SW480 (cell line): ENCODE measurements at regions not wholly inside any gene's neighbourhood (a gene's known extent, or its start where the extent isn't known, plus 50 kb on each side); places are given as distances from the start of the nearest gene placed in this dataset.
"Not testable (repeated sequence)": the region's sequence is repeated elsewhere in the genome, so short reads cannot be mapped to it uniquely, and the experiment has no call there.

Source experiments
- DNase-seq: peaks from one replicate; pipeline ENCODE4 v3.0.0-alpha.2; 2016; ENCODE audit warnings: low spot score

DNA sequence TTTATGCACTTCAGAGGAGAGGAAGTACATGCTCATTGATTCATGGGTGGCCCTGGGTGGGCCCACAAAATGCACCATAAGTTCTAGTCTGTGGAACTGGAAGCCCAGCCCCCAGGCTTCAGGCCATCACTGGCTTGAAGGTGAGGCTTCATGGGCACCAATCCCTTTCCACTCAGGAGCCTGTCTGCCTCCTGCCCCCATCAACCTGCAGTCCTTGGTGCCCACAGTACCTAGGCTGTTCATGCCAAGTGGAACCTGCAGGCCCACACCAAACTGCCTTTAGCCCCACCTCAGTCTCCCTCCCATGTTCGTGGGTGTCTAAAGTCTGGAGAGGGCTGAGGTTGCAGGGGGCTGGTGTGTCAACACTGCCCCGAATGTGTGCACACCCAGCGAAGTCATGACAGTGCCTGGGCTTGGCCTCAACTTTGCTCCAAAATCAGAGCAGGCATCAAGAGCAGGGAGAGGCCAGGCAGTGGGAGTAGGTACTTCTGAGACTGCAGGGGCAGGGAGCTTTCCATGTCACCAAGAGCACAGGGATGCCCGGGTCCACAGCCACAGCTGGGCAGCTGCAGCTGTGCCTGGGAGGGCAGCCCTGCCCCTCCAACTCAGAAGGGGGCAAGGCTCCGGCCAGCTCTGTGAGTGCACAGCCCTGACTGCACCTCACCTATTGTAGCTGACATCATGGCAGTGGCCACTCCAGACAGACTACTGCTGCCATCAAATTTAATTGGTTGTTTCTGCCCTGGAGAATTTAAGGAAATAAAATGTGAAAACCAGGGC, 1250.4 kb upstream of the IGFBP7 start:
- DNase-seq, result no peak

DNA sequence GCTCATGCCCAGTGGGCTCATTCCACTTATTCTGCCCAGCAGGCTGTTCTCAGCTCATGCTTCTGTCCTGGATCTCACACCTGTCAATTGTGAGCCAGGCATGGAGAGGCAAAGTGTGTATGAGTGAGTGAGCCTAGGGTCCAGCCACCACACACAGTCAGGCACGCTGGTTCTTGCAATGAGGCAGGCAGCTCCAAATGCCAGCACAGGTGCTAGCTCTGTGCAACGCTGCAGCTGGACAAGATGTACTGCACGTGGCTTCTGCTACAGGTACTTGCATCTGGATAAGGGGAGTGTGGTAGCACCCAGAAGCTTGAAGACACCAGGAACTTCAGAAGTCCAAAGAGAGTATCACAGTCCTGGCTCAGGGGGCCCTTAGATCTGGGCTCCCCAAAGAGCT, 1249.4 kb upstream of the IGFBP7 start:
- no peak for DNase-seq

DNA sequence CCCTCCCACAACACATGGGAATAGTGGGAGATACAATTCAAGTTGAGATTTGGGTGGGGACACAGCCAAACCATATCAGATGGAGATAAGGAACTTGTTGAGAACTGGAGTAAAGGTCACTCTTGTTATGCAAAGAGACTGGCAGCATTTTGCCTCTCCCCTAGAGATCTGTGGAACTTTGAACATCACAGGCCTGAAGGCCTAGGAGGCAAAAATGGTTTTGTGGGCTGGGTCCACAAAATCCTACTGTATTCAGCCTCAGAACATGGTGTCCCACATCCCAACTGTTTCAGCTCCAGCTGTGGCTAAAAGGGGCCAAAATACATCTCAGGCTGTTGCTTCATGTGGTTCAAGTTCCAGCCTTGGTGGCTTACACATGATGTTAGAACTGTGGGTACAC, 1247.8 kb upstream of the IGFBP7 start:
- DNase-seq, result no peak

DNA sequence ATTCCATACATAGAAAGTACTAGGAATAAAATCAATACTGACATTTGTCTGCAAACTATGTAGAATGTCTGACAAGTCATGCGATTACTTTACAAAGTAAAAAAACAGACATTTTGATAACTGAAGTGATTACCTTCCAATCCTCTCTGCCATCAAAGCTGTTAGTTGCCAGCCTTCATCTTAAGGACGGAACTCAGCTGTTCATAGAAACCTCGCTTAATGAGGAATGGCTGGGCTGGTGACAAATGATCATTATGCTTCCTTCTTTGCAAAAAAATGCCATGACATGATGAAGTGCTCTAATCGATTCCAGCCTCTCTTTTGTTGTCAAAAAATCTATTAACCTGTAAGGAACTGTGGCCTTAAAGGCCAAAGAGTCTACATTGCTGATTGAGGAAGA, 1214.9 kb upstream of the IGFBP7 start:
- DNase-seq, result no peak

DNA sequence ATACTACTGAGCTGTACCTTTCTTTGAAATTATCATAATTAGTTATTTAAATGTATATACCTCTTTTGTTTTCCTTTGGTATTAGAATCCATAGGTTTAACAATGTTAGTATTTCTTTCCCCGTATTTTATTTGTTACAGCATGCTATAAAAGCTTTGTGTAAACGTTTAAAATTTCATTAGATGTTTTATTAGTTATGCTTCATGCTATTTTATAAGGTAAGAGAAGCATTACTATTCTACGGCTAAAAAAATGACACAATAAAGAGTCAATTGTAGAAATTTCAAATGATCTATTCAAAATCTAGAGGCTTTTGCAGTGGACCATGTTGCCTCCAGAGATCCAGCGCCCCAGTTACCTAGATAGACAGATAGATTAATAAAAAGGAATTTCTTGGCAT, 1203.3 kb upstream of the IGFBP7 start:
- DNase-seq, result no peak

DNA sequence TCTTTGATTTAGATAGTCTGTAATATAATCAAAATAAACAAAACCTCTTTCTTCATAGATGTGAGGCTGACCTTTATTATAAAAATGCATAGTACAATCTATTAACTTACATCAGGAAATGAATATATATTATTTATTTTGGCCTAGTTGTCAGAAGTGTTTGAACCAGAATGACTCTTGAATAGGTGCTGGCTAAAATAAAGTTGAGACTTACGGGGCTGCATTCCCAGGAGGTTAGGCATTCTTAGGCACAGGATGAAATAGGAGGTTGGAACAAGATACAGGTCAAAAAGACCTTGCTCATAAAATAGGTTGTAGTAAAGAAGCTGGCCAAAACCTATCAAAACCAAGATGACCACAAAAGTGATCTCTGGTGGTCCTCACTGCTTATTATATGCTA, 1193.3 kb upstream of the IGFBP7 start:
- no peak for DNase-seq

DNA sequence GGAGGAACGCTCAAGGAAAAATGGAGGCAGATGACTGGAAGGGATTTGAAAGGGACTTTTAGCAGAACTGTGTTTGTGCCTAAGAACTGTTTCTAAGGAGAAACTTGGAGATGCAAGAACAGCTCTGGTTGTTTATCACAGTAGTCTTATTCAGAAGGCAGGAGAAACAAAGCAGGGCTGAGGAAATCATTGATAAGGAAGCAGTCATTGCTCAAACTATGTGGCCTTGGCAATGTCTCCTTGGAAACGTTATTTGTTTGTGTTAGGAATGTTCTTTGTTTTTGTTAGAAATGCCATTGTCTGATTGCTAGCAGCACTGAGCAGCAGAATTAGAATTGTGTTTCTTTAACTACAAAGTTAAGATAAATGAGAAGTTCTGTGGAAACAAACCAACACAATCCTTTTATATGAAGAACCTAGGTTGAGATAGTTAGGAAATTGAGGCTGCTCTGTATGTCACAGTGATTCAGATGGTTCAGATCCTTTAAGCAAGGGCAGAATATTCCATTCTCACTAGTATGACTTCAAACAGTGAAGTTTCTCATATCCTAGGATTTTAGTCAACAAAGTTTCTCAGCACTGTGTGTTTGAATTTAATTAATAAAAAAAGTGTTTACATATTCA, 1191.3 kb upstream of the IGFBP7 start:
- DNase-seq, result no peak

DNA sequence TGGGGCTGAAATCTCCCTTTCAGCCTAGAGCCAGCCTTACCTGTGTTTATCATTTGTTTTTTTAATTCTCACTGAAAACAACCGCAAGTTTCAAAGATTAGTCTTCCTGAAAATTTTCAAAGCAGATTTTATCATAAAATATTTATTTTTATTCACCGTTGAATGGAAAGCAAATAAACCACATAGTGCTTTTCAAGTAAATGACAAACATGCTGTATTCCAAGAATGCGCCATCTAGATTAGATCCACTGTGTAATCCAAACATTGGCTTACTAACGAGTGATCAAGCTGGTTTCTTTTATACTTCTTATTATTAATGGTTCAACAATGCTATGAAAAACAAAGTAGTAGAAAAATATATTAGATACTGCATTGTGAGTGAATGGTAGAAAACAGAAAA, 1176.2 kb upstream of the IGFBP7 start:
- no peak for DNase-seq

DNA sequence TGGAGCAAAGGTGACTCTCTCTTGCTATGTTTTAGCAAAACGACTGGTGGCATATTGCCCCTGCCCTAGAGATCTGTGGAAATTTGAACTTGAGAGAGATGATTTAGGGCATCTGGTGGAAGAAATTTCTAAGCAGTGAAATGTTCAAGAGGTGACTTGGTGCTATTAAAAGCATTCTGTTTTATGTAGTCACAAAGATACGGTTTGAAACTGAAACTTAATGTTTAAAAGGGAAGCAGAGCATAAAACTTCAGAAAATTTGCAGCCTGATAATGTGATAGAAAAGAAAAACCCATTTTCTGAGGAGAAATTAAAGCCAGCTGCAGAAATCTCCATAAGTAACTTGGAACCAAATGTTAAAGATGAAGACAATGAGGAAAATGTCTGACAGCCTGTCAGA, 1170.7 kb upstream of the IGFBP7 start:
- not testable (repeated sequence) for DNase-seq

DNA sequence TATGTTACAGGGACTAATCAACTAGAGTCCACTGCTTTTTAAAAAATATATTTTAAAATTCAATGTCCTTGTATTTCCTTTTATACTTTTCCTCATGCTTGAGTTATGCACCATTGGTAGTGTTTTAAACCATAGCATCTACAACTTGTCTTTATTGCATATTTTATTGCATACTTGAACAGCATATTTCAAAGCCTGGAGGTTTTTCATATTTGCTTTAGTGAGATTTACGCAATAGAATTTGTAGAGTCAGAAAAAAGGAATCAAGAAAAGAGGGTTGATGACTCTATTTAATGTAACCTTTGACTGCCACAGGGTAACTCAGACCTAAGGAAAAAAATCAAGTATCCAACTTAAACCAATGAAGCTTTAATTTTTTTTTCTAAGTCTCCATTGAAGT, 1165.7 kb upstream of the IGFBP7 start:
- no peak for DNase-seq

DNA sequence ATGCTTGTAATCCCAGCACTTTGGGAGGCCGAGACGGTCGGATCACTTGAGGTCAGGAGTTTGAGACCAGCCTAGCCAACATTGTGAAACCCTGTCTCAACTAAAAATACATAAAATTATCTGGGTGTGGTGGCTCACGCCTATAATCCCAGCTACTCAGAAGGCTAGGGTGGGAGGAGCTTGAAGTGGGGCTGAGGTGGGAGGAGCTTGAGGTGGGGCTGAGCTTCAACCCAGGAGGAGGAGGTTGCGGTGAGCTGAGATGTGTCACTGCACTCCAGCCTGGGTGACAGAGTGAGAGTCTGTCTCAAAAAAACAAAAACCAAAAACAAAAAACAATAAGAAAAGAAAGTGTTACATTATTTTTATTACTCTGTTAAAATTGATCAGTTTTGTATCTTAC, 1164.4 kb upstream of the IGFBP7 start:
- DNase-seq, result no peak

DNA sequence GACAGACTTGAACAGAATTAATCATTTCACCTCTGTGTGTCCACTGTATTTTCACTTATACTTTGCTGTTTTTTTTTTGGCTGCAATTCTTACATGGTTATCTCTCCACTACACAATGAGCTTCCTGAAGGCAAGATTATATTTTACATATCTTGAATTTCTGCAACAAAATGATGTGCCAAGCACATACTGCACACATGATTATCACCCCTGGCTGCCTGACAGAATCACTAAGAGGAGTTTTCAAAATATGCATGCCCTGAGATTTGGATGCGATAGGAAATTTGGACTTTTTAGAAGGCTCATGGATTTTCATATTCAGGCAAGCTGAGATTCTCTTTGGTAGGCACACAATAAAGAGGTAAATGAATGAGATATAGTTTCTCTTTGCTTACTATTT, 1162.1 kb upstream of the IGFBP7 start:
- DNase-seq, result no peak

DNA sequence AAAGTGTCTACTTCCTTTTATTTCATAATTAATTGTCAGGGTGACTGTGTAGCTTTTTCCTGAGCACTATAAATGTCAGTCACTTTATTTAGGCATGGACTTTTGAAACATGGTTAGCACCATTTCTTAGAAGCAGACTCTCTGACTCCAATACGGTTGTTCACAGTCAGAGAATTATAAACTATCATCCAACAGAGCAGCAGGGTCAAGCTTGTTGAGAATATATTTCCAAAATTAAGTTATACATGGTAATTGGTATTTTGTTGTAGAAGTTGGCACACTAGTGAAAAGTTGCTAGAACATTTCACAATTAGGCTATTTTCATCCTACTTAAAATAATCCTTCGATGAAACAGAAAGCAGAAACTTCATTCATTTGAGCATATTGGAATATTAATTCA, 1155.5 kb upstream of the IGFBP7 start:
- no peak for DNase-seq

DNA sequence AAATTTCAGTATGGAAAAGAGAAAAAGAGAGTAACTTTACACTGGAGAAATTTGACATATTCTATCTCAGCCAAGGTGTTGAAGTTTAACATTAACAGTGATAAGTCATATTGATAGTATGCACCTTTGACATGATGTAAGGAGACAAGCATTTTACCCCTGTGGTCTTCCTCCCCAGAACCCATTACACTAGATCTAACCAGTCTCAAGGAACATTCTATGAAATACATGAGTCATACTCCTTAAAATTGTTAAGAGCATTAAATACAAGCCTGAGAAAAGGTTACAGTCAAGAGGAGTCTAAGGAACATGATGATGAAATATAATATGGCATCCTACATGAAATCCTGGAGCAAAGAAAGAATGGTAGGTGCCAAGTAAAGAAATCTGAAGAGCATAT, 1151.3 kb upstream of the IGFBP7 start:
- DNase-seq, result no peak

DNA sequence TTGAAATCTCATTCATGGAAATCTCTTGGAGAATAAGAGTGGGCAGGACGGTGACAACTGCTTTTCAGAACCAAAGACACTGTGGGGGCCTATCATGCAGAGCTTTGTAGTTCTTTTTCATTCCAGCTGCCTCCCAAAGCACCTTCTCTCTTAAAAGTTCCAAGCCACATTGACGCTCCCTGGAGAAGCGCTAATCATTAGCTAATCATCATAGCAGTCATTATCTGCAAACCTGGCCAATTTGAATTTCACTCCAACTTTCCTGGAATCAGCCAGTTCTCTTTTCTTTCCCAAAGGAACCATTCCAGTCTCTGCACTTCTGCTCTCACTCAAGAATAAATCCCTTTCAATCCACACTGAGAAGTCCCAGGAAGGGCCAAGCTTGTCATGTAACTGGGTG, 1144.1 kb upstream of the IGFBP7 start:
- no peak for DNase-seq

DNA sequence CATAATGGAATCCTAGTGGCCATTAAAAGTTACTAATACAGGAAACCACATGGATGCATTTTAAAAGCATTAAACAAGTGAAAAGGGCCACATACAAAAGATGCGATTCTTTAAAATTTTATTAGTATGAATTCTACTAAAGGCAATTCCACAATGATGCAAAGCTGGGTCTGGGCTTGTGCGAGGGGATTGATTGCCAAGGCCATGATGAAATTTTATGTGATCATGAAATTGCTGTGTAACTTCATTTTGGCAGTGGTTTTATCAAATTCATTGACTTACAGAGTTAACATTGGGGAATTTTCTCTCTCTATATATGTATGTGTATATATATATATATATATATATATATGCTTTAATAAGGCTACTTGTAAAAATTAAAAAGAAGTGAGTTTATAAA, 1142.5 kb upstream of the IGFBP7 start:
- DNase-seq, result no peak

DNA sequence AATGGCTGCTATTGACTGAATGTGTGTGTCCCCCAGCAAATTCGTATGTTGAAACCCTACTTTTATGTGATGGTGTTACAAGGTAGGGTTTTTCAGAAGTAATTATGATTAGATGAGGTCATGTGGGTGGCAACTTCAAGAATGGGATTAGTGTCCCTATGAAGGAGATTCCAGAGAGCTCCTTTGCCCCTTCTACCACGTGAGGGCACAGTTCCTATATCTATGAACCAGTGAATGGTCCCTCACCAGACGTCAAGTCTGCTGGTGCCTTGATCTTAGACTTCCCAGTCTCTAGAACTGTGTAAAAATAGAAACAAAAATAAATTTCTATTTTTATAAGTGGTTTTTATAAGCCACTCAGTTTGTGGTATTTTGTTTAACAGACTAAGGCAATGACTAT, 1137.6 kb upstream of the IGFBP7 start:
- DNase-seq, result no peak

DNA sequence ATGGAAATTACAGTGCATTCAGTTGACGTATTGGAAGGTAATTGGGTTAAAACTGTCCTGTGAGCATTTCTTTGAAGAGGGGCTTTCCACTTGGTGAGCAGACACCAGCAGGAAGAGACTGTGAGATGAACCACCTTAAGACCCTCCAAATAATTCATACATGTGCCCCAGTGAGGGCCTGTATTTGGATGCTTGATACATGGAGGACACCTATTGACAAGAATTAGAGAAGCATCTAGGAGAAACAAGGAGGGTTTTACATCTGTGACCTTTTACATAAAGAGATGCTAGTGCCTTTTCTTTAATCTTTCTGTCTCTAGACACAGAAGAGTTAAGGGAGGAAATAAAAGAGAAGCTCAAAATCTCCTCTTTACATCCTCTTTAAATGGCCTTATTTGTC, 1115.3 kb upstream of the IGFBP7 start:
- DNase-seq, result no peak

DNA sequence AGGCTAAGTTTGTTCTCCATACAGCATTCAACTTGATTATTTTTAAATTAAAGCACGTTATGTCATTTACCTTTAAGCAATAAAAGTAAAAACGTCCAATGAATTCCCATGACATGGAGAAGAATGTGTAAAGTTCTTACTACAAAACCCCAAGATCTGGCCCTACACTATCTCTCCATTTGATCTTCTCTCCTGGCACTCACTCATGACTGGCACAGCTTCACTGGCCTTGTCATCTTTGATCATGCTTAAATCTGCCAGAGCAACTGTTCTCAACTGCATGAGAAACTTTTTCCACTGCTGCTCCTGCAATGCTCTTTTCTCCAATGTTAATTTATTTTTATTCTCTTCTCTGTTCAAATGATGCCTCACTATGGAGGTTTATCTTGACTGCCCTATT, 1109.0 kb upstream of the IGFBP7 start:
- DNase-seq, result no peak

DNA sequence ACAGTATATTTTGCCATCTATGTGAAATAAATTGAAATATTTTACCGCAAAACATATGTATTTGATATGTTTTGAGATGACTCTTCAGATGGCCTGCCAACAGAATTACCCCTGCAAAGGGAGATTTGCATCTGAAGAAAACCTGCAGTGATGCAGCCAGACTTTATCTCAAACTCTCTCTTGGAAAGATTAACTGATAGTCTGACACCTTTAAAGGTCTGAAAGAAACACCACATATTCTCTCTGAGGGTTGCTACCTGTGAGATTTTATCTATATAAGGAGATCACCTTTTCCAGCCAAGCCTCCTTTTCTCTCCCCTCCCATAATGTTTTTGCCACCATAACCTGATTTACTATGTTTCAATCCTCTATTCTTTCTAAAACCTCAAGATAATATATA, 1106.3 kb upstream of the IGFBP7 start:
- DNase-seq, result no peak

DNA sequence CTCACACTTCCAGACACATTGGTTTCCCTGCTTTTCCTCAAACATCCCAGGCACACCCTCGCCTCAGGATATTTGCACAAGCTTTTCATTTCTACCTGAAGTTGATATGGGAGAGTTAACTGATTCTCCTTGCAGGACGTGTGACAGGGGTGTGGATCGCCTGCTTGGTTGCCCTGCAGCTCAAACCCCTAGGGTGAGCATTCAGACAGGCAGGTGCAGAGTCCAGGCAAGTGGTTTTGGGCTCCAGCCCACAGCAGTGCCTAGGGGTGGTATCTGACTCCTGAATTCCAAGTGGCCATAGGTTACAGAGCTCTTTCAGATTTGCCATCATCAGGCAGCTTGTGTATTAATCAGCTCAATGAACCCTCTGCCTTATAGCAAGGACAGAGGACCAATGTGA, 1104.2 kb upstream of the IGFBP7 start:
- no peak for DNase-seq

DNA sequence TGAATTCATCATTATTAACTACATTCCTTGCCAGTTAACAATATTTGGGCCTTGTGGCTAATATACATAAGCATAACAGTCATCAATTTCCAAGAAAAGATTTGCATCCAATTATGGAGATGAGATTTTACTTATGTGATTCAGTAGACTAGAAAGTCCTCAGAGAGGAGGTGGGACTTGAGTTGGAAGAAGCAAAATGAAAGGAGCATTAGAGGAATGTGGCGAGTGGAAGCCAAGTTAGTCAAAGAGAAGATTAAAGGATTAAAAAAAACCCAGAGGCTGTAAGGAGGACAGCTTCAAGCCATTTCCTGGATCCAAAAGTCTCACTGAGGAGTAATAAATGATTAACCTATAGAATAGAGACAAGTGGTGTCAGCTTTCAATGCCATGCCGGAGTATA, 1099.4 kb upstream of the IGFBP7 start:
- no peak for DNase-seq

DNA sequence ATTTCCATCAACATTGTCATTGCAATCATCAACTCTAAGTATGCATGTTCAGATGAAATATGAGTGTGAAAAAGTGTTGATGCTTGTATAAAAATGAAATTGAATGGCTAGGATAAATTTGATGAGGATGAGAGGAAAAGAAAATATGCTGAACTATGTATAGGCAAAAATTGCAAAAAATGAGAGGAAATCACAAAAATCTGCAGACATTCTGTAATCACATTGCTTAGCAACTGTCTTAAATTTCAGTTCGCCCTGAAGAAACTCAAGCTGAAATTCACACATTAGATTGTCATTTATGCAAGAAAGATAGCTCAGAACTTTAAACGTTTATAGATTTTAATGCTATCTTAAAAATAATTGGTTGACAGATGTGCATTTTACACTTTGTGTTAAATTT, 1098.8 kb upstream of the IGFBP7 start:
- no peak for DNase-seq
